OCI-M2 (cell line): ENCODE measurements at regions not wholly inside any gene's neighbourhood (a gene's known extent, or its start where the extent isn't known, plus 50 kb on each side); places are given as distances from the start of the nearest gene placed in this dataset.

Experiments
- DNase-seq: peaks from one replicate; lab custom pipeline; 2025; ENCODE audit not compliant: unreplicated experiment; lab: John Stamatoyannopoulos, UW

DNA sequence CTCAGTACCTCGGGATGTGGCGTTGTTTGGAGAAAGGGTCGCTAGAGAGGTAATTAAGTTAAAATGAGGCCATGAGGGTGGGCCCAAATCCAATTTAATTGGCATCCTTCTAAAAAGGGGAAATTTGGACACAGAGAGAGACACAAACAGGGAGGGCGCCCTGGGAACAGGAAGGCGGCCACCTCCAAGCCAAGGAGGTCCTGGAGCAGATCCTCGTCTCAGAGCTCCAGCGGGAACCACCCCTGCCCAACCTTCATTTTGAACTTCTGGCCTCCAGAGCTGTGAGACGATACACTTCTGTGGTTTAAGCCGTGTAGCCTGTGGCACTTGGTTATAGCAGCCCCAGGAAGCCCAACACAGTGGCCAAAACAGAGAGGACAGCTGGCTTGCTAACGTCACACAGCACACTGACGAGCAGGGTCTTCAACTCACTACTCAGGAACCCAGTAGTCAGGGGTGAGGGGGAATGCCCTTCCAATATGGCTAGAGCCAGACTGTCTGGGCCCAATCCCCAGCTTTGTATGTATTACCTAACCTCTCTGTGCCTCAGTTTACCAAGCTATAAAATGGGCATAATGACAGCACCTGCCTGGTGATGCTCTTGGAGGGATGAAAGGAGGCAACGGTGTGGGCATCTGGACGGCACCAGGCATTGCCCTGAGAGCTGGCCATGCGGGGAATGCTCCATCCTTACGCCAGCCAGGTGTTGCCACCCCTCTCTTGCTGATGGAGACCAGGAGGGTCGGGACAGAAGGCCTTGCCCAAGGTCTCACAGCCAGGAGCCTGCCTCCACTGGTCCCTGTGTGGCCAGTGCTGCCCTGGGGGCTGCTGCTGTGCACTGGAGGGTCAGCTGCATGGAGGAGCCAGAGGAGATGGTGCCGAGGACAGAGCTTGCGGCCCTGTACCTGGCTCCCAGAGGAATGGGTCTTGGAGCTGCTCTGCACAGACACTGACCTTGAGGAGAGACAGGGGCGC is 53.3 kb upstream of the LINC01488 start:
- DNase-seq: no peak

DNA sequence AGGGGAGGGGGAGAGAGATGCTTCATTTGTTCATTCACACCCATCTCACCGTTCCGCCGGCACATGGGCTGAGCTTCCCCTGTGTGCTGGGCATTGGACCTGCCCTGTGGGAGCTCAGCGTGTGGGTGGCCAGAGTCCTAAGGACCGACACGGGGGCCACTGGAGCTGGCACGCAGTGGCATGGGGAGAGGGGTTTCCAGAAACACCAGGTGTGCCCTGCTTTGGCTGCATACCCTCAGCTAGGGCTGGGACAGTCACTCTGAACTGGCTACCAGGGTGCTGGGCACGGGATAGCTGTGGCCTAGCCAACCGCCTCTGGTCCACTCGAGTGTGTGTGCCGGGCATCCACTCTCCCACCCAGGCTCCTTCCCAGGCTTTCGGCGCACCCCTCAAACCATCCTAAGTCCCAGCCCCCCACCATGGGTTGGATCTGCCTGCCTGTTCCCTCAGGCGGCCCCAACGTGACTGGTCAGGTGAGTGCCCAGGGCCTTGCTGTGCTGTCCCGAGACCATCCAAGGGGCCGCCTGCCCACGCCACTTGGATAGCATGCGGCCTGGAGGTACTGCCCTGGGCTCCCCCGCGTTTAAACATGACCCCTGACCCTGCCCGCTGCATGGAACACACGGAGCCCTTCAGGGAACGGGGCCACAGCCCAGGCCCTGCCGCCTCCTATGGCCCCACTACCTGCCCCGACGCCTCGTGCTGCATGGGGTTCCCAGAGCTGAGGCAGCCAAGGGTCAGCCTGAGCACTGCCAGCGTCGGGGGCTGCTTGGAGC is 51.6 kb upstream of the LINC01488 start:
- DNase-seq: no peak

DNA sequence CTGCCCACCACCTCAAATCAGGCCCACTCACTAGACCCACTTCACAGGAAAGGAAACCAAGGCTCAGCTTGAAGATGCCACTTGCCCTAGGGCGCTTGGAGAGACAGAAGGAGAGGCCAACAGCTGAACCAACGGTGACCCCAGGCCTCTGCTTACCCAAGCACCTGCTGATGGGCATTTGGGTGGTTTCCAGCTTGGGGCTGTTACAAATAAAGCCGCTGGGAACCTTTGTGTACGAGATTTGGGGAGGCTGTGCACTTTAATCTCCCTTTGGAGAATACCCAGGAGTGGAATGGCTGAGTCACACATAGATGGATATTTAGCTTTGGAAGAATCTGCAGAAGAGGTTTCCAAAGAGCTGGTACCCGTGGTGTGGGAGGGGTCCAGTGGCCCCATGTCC is 50.9 kb upstream of the LINC01488 start:
- DNase-seq: no peak

DNA sequence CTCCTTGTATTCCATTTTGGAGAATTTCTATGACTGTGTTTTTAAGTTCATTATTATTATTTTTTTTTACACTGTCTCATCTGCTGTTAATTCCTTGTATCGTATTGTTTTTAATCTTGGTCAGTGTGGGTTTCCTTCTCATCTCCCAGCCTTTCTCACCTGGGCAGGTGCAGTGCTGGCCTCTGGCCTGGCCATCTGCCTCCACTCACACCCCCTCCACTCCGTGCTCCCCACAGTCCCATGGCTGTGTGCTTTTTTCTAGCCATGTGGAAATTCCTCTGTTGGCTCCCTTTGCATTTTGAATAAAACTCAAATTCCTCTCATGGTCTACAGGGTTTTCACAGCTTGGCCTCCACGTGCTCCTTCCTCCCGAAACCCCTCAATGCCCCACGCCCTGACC is 50.3 kb upstream of the LINC01488 start:
- no peak for DNase-seq
